LoVo (cell line): ENCODE measurements at regions not wholly inside any gene's neighbourhood (a gene's known extent, or its start where the extent isn't known, plus 50 kb on each side); places are given as distances from the start of the nearest gene placed in this dataset.

ENCODE experiments used
- DNase-seq: peaks from one replicate; pipeline ENCODE4 v3.0.0-alpha.2; 2016; ENCODE audit warnings: low spot score

DNA sequence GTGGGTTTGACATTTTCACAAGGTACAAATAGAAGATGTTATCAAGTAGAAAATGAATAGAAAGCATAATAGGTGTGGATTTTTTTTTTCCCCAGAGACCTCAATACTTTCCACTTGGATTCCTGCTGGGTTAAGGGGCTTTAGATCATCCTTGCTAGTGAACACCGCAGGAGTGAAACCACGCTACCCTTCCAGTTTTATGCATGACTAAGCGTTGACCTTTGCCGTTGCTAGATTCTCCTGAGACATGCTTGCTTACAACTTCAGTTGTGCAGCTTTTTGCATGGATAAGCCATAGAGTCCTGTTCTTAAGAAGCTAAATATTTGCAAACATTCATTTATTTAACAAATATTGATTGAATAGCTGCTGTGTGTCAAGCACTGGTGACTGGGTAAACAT lies 299.7 kb upstream of the LMCD1 start:
- DNase-seq = no peak

DNA sequence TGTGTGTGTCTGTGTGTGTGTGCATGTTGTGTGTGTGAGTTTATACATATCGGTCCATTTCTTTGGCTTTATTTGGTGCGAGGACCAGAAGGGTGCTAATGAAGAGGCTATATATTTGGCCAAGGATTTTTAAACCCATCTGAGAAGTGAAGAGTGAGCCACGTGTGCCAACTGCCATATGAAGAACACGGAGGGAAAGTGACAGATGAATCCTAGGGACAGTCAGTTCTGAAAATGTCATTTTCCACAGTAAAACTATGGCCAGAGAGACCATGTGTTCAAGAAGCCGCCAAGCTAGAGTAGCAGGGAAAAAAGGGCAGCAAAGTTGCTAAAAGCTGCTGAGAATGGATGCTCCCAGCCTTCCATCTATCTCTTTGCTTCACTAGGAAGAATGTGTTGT lies 297.3 kb upstream of the LMCD1 start:
- DNase-seq = no peak

DNA sequence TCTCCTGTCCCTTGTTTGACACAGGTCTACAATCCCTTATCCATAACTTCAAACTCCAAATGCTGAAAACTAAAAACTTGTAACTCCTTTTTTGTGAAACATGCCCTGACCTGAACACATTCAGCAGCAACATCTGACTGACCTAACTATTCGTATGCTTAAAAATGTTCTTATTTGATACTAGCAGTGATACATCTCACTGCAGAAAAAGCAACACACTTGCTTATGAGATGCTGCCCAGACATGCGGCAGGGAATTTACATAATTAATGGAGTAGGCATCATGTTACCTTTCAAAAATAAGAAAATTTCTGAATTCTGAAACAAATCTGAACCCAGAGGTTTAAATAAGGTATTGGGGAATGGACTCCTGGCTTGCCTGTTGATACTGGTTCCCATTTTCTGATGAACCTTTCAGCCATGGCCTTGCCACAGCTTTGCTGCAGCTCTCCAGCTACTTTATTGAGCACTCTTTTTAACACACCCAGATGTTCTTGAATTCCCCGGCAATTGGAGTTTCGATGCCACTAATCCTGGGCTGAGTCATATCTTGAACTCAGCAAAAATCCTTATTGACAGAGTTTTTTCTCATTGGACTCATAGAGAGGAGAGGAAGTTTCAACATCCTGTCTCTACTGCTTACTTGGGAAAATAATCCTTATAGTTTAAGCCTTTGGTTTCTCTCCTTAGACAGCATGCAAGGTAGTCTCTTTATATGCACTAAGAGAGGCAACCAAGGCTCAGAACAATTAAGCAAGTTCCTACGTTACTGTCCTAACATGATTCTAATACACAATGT lies 296.6 kb upstream of the LMCD1 start:
- no peak for DNase-seq

DNA sequence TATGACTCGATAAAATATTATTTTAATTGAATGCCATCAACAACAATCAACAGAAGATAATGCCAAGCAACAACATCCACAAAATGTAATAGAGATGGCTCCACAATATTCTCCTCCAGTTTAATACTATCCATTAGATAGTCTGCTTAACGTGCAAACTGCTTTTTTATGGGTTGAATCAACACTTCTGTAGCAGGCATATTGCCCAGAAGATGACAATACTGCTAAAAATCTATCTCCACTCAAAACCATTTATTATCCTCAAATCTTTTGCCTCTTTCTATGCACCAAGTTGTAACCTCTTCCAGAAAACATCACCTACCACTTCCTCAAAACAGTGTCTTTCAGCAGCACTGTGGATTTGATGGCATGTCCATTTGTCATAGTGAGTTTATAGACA lies 295.7 kb upstream of the LMCD1 start:
- DNase-seq = no peak

DNA sequence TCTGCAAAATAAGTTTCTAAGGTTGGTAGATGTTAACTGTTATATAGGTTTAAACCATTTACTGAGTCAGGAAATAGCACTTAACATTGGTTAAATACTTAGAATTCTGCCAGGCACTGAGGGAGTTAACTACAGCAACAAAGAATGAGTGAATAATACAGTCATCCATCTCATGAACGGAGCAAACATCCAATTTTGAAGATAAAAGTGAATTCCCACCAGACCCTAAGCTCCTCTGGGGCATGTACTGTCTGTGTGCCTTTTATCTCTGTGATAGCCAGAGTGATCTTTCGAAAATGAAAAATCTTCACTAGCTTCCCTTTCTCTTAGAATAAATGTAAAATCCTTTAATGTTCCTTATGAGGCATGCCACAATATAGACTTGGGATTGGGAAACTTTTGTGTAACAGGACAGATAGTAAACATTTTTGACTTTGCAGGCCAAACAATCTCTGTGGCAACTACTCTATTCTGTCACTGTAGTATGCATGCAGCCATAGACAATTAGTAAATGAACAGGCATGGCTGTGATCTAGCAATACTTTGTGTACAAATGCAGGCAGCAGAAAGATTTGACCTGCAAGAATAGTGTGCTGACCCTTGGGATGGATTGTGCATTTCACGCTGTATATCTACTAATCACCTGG lies 294.5 kb upstream of the LMCD1 start:
- DNase-seq = no peak

DNA sequence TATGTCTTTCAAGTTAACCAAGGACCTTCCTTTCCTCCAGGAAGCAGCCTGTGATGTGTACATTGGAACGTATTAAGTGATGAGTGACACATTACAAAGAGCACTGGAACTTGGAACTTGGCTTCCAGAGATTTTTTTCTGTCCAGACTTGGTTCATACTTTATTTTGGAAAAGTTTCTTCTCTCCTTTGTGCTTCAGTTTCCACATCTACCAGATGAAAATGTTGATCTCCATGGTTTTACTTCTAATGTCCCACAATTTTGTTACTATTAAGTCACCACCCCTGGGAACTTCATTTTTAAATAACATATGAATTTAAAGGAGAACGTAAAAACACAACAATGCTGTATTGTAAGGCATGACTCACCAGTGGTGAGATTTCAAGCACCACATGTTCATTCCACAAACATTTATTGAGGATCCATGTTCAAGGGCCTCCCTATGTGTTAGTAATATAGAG lies 290.7 kb upstream of the LMCD1 start:
- DNase-seq = no peak

DNA sequence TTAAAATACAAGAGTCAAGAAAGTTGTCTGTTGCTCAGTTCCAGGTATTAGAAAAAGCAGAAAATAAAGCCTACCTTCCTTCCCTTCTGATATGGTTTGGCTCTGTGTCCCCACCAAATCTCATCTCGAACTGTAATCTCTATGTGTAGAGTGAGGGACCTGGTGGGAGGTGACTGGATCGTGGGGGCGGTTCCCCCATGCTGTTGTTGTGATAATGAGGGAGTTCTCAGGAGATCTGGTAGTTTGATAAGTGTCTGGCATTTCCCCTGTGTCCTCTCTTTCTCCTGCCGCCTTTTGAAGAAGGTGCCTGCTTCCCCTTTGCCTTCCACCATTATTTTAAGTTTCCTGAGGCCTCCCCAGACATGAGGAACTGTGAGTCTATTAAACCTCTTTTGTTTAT lies 288.8 kb upstream of the LMCD1 start:
- no peak for DNase-seq

DNA sequence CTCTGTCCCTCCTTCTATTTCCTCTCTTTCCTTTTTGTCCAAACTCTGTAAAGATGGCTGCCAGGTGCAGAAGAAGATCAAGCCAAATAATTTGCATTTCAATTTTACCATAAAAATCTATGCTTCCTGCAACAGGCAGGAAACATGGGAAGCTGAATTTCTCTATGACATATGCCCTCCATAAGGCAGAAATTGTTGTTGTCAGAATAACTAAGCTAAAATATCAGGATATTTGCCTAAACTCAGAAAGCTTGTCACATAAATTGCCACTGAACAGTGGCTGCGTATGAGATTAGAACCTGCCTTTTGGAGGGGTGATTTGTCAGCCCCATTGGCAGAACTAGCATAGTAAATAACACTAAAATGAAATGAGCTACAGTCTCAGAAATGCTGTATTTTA lies 288.3 kb upstream of the LMCD1 start:
- DNase-seq = no peak

DNA sequence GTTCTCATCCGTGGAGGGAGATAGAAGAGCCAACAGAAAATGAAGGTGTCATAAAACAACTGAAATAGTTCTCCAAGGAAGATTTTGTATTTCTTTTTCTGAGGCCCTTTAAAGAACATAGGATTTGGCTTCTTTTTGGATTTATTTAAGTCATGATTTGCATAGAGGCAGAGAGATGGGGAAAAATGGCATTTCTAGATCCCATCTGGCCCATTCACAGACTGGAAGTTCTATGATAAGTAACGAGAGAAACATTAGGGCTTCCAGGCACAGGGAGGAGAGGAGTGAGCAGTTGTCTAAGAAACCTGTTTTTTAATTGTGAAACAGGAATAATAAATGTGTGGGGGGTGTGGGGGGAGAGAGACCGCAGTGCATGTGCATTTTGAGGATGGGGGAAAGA lies 285.8 kb upstream of the LMCD1 start:
- DNase-seq = no peak

DNA sequence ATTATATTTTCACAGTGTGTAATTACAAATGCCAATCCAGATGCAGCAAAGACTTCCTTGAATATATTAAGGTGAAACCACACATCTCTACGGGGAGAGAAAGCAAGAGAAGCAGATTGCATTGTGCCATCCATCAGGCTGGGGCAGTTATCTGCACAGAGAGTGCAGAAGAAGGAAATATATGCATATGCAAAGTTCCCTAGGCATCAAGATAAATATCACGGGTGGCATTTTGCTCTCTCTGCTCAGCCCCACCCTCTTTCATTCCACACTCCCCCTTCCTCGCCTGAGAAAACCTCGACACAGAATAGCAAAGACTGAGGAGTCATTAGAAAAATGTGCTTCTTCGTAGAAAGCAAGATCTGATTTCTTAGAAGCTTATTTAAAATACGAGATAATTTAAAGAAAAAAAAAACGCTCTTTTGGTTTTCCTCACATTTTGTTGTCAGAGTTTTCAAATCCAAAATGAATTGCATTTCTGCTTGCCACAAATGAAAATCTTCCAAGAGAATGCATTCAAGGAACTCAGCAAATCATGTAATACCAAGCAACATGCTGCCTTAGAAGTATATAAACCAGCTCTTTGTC lies 283.2 kb upstream of the LMCD1 start:
- DNase-seq = no peak

DNA sequence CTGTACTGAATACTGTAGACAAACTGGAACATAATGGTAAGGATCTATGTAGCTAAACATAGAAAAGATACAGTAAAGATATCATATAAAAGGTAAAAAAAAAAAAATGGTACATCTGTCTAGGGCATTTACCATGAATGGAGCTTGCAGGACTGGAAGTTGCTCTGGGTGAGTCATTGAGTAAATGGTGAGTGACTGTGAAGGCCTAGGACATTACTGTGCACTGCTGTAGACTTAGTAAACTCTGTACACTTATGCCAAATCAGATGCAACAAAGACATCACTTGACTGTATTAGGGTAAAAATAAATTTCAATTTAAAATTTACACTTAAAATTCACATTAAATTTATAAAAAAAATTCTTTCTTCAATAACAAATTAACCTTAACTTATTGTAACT lies 281.3 kb upstream of the LMCD1 start:
- no peak for DNase-seq

DNA sequence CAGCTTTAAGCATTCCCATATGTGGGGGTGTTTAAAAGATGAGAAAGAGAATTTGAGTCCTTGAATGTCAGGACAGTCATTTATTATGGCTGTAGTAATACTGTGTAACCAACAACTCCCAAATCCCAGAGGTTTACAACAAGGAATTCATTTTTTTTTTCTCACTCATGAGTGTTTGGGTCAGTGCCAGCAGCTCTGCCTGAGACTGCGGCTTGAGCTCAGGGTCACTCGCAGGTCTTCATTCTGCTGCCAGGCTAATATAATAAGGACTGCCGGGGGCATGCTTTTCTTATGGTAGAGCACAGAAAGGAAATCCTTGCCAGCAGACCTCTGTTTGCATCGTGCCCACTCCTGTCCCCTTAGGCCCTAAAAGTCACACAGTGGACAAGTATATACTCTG lies 277.9 kb upstream of the LMCD1 start:
- DNase-seq = no peak

DNA sequence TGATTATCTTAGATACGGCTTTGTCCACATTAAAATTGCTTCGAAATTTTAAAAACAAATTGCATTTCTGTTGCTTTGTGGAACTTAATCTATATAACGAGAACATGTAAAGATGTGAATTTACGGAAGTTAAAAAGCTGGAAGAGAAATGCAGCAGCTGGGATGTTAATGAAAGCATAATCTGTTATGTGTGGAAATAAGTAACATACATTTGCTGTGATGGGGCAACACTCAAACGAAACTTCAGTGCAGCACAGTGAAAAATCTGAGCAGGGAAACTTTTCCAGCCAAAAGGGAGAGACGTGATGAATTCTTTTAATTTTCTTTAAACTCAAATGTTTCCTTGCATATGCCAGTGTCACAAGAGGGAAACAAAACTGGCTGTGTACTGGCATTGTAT lies 276.7 kb upstream of the LMCD1 start:
- DNase-seq = no peak

DNA sequence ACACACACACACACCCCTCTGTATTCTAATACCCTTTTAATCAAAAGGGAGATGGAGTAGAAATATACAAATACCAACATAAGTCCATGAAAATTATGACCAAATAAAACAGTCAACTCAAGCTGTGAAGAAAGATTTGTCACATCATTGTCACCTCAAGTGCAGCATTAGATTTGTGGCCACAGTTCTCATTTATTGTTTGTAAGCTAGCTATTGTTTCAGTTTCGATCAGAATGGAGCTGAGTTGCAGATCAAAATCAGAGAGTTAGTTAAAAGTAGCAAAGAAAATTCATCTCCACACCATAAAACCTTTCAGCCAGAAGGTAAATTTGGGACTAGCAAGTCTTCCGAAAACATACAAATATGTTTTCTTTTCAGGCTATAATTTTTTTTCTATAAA lies 267.7 kb upstream of the LMCD1 start:
- DNase-seq = no peak

DNA sequence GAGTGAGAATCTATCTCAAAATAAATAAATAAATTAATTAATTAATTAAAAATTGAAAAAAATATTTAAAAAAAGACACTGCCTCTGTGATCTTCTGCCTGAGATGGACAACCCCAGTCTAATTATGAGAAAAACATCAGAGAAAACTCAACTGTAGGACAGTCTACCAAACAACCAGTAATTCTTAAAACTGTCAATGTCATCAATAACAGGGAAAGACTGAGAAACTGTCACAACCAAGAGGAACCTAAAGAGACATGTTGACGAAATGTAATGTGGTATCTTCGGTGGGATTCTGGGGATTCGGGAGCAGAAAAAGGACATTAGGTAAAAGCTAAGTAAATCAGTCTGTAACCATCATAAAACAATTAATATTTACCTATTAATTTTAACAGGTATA lies 265.4 kb upstream of the LMCD1 start:
- DNase-seq = no peak

DNA sequence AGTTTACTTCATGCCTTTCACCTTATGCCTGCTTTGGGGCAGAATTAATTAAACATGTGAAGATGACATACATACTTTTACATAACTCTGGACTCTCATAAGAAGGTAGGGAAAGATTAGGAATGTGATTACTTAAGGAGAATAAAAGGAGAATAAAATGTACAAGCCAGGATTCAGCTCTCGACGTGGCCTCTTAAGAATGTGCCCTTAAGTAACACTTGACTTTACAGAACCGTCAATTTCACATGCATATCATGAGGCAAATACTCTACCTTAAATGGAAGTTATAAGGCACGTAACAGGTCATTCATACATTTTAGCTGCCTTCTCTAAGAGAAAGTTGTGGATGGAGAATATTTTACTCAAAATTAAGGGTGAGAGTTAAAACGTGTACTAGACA lies 263.7 kb upstream of the LMCD1 start:
- DNase-seq = no peak

DNA sequence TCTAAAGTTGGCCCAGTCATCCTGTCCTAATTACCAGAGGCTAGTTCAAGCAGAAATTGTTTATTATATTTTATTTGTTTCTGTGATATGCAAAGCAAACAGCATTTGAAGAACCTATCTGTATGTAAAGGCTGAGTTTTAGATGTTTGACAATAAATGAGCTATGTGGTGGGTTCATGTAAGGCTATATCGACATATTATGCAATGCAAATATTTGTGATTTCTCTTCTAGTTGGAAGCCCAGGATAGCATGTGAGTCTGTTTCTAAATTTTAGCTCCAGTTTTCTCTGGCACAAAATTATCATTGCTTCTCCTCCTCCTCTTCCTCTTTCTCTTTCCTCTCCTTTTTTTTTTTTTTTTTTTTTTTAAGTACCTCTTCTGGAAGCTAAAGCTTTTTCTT lies 263.2 kb upstream of the LMCD1 start:
- no peak for DNase-seq

DNA sequence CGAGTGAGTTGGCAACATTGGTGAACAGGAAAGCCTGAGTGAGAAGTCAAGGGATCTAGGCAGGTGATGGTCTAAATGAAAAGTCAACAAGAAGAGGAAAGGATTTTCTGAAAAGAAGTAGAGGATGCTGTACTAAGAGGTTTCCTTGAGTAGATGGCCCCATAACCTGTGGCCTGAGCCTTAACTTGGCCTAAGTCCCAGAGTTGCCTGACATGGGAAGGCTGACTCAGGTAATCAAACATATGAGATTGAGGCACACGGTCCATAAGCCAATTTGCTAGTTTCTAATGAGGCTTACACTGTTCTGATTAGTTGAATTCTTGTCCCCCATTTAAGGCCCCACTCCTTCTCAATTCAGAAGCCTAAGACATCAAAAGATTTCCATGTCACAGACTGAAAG lies 262.5 kb upstream of the LMCD1 start:
- DNase-seq = no peak

DNA sequence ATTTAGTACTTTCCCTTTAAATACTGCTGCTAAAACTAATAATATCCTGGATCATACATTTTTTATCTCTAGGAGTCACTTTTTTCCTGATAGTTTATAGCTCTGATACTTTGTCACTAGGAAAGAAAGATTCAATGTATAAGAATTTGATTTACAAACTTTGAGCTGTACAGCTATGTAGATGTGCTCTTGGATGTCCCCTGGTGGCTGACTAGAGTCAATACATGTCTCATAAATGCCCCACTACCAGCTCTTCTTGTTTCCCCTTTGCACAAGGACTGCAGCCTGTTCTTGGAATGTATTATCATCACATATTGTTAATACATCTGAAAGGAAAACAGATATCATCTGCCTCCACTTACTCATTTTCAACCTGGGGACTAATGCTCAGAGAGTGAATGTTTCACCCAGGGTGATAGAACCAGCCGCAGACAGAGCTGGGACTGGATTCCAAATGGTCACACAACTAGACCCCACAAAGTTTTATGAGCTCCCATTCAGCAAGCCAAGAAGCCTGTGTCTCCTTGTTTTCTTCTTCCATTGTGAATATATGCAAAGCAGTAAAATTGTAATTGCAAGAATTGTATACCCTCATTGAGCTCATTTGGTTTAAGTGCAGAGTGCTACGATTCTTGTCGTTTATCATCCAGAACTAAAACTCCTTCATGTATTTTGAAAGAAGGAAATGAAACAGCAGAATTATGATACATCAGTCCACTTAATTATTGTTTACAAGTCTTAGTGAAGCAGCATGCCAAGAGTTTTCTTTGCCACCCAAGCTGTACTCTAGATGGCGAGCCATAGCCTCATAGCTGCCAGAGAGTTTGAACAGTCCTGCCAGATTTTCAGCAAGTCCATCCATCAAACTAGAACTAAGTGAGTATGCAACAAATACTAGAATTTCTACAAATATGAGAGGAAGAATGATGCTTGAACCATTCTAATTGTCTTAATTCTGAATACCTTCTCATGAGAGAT lies 261.6 kb upstream of the LMCD1 start:
- peak; percentile 52 for DNase-seq

DNA sequence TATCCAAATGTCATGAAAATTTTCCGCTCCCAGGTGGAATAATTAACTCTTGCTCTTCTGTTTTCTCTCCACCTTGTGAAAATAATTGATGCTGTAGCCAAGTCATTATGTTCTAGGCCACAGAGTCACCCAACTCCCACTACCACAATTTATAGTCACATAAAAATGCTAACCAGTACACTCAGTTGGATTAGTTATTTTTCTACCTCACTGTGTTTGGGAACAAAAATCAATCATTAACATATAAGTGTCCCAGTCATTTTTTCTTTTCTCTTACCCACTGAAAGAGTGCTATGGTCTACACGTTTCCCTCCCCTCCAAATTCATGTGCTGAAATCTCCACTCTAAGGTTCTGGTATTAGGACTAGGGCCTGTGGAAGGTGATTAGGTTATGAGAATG lies 255.6 kb upstream of the LMCD1 start:
- DNase-seq = no peak

DNA sequence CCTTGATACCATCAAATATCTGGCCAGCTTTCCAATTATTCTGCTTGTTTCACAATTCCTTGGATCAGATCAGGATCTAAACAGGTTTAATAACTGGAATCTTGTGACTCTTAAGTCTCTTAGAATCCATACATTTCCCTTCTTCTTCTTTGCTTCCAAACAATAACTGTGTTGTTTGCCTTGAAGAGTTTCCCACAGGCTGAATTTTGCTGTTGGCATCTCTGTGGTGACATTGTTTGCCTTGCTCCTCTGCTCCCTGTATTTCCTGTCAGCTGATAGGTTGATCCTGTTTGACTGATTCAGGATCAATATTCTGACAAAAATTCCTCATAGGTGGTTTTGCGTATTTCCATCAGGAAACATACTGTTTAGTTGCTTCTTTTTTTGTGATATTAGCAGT lies 248.4 kb upstream of the LMCD1 start:
- DNase-seq = no peak

DNA sequence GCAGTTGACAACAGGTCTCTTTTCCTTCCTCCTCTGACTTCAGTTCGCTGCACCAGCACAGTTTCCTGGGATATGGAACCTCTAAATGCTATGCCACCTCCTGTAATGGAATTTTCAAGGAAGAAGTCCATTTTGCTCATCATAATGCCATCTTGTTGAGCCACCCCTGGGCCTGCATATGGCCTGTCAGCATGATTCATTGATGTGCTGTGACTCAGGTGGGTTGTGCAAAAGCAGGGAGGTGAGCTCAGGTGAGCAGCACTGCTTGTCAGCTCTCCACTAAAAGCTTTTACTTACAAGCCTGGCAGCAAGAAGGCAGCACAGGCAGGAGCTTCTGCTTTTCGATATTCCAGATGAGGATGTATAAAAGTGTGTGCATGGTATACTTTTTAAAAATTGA lies 247.1 kb upstream of the LMCD1 start:
- DNase-seq = no peak
